GM12878 (cell line): ENCODE measurements at regions not wholly inside any gene's neighbourhood (a gene's known extent, or its start where the extent isn't known, plus 50 kb on each side); places are given as distances from the start of the nearest gene placed in this dataset.

Source experiments
- CTCF ChIP-seq, 3 experiments: IDR thresholded peaks in 2 of 3; conservative IDR thresholded peaks in 1 of 3; 2 replicates each; pipeline ENCODE4 v1.5.1; 2011; ENCODE audit warnings: low read depth in 3 of 3, low read length in 3 of 3, mild to moderate bottlenecking in 3 of 3, control low read depth in 2 of 3, moderate library complexity in 2 of 3, inconsistent platforms in 1 of 3, mixed read lengths in 1 of 3; ENCODE audit not compliant: control insufficient read depth in 2 of 3, insufficient read depth in 1 of 3; ENCODE audit errors: extremely low read depth in 1 of 3
- EP300 ChIP-seq, 2 experiments: fragments of 150-350 bp in 1 of 2; IDR thresholded peaks; 2 replicates each; pipeline ENCODE4 v1.6.1; 2011 to 2012; ENCODE audit warnings: low read depth in 2 of 2, low read length in 2 of 2, borderline replicate concordance in 1 of 2, improper control_type of control experiment in 1 of 2, inconsistent platforms in 1 of 2; ENCODE audit not compliant: control insufficient read depth in 1 of 2
- EZH2 ChIP-seq: IDR thresholded peaks from 2 replicates; pipeline ENCODE4 v1.6.1; 2012; ENCODE audit warnings: low read depth, mild to moderate bottlenecking, control low read depth, inconsistent platforms, low read length, borderline replicate concordance; ENCODE audit not compliant: control insufficient read depth
- MEF2A ChIP-seq: IDR thresholded peaks from 2 replicates; pipeline ENCODE4 v1.6.1; 2011; ENCODE audit warnings: low read depth, mild to moderate bottlenecking, low read length, moderate library complexity; ENCODE audit not compliant: insufficient read depth
- SREBF2 ChIP-seq: IDR thresholded peaks from 2 replicates; pipeline ENCODE4 v1.6.1; 2012; ENCODE audit warnings: mild to moderate bottlenecking, low read length
- USF1 ChIP-seq: IDR thresholded peaks from 2 replicates; pipeline ENCODE4 v1.6.1; 2011; ENCODE audit warnings: borderline replicate concordance, low read depth, mild to moderate bottlenecking, moderate library complexity, mixed read lengths, low read length; ENCODE audit not compliant: insufficient read depth; ENCODE audit errors: extremely low read length

- TF ChIP-seq CTCF (IDR thresholded peaks at IDR 0.05 in 2 of 3, conservative IDR thresholded peaks at IDR 0.05 in 1 of 3; ENCODE audit: control insufficient read depth in 2 of 3, extremely low read depth in 1 of 3, insufficient read depth in 1 of 3, low read depth in 3 of 3, low read length in 3 of 3) (no peak), USF1 (no peak), SREBF2 (no peak), MEF2A (no peak), EZH2 (no peak), EP300 (IDR thresholded peaks at IDR 0.05; ENCODE audit: borderline replicate concordance in 1 of 2, control insufficient read depth in 1 of 2, low read depth in 2 of 2, low read length in 2 of 2) (no peak)
Observed at GRCh38 chr11:29265792-29266191, 751.0 kb downstream of the KCNA4 start.
